ENCODE measurements at regions not wholly inside any gene's neighbourhood (a gene's known extent, or its start where the extent isn't known, plus 50 kb on each side); places are given as distances from the start of the nearest gene placed in this dataset.

DNA sequence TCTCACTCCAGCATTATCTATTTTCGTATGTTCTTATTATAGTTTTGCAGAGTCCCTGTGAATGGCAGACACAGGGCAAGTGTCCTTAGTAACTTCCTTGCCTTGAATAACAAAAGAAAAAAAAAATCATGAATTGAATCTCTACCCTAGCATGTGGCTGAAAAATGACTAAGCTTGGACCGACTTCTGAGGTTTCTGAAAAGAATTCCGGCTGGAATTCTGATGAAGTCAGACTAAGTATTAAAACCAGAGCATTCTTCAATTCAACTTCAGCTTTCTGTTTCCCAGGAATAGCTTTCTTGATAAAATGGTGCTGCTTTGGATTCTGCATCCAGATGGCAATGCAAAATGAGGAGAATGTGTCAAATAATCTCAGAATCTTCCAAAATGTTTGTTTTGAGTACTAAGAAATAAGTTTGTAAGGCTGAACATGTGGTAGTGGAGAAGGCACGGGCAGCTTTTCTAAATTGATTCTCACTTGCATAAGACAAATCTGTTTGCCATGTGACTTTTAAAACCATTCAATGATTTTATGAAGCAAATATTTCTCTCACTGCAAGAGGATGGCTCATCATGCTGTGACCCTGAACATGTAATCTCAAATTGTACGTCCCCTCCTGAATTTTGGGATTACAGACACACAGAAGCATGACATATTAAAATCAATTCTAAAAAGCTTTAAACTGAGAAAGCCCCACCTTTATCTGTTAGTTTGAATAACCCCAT, 1462.8 kb upstream of the LRRTM1 start:
- no peak for DNase-seq (ENCODE audit: low read depth in 1 of 2, low spot score in 2 of 2)
- Histone ChIP-seq H3K9me3 (replicated peaks) (no peaks in the 10 kb centered on the region), H3K4me3 (no peak overlapping the region), H3K27me3 (replicated peaks) (no peaks in the 10 kb centered on the region), H3K36me3 (no peaks in the 10 kb centered on the region), H3K27ac (no peak overlapping the region), H3K4me1 (replicated peaks) (no peaks in the 10 kb centered on the region)

DNA sequence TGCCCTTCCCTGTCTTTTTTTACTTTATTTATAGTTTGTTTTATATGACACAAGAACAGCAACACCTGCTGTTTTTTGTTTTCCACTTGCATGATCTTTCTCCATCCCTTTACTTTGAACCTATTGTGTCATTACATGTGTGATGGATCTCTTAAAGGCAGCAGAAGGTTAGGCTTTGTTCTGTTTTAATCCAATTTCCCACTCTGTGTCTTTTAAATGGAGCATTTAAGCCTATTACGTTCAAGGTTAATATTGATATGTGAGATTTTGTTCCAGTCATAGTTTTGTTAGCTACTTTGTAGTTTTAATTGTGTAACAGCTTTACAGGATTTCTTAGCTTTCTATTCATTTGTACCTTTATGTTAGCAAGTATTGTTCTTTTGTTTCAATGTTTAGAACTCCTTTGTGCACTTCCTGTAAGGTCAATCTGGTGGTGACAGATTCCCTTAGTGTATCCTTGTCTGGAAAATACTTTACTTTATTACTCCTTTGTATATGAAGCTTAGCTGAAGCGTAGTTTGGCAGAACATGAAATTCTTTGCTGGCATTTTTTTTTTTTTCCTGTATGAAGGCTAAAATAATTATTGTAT, 1443.0 kb upstream of the LRRTM1 start:
- H3K27me3 ChIP-seq (replicated peaks) = no peaks in the 10 kb centered on the region
- H3K9me3 ChIP-seq (replicated peaks) = no peaks in the 10 kb centered on the region; the same call in 1 of the 2 replicates
- H3K4me1 ChIP-seq (replicated peaks) = no peaks in the 10 kb centered on the region
- no peak overlapping the region for H3K27ac ChIP-seq
- no peaks in the 10 kb centered on the region for H3K36me3 ChIP-seq
- H3K4me3 ChIP-seq = no peak overlapping the region
- DNase-seq (ENCODE audit: low read depth in 1 of 2, low spot score in 2 of 2) = no peak

DNA sequence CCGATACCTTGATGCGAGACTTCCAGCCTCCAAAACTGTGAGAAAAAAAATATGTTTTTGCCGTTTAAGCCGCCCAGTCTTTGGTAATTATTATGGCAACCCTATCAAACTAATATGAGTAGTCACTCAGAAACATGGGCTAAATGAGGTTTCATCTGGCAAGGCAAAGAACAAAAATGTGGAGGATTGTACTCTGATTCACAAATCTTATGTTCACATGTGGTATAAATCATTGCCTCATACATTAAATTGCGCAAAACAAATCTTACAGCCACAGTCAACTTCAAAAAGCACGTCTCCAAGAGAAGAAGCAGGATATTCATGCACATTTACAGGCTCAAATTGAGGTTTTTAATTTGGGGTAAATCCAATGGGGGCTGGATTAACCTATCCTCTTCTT, 1435.4 kb upstream of the LRRTM1 start:
- no peak for DNase-seq (ENCODE audit: low read depth in 1 of 2, low spot score in 2 of 2)
- H3K9me3 ChIP-seq (replicated peaks) = no peaks in the 10 kb centered on the region

GRCh38 chr2:81734981-81735380, 1430.4 kb upstream of the LRRTM1 start:
- DNase-seq (ENCODE audit: low read depth in 1 of 2, low spot score in 2 of 2) = no peak
- no peaks in the 10 kb centered on the region for H3K4me1 ChIP-seq (replicated peaks)
- H3K36me3 ChIP-seq = no peaks in the 10 kb centered on the region
- no peak overlapping the region for H3K27ac ChIP-seq
- no peaks in the 10 kb centered on the region for H3K27me3 ChIP-seq (replicated peaks)
- H3K4me3 ChIP-seq = no peak overlapping the region
- H3K9me3 ChIP-seq (replicated peaks) = peaks cover 11% of the 10 kb centered on the region; the same call in 1 of the 2 replicates

More for the DNA sequence above, 1435.4 kb upstream of the LRRTM1 start:
- H3K4me1 ChIP-seq (replicated peaks) = no peaks in the 10 kb centered on the region
- H3K27ac ChIP-seq = no peak overlapping the region
- no peak overlapping the region for H3K4me3 ChIP-seq
- H3K27me3 ChIP-seq (replicated peaks) = no peaks in the 10 kb centered on the region
- H3K36me3 ChIP-seq = no peaks in the 10 kb centered on the region

GRCh38 chr2:81714817-81715216, 1410.3 kb upstream of the LRRTM1 start:
- no peak for DNase-seq (ENCODE audit: low read depth in 1 of 2, low spot score in 2 of 2)
- peaks cover 3% of the 10 kb centered on the region; the same call in 1 of the 2 replicates for H3K9me3 ChIP-seq (replicated peaks)
- no peaks in the 10 kb centered on the region for H3K36me3 ChIP-seq
- no peaks in the 10 kb centered on the region for H3K4me1 ChIP-seq (replicated peaks)
- H3K27ac ChIP-seq = no peak overlapping the region
- H3K4me3 ChIP-seq = no peak overlapping the region
- no peaks in the 10 kb centered on the region for H3K27me3 ChIP-seq (replicated peaks)

GRCh38 chr2:81706856-81707255, 1402.3 kb upstream of the LRRTM1 start:
- Histone ChIP-seq H3K4me3 (no peak overlapping the region), H3K36me3 (no peaks in the 10 kb centered on the region), H3K4me1 (replicated peaks) (no peaks in the 10 kb centered on the region), H3K9me3 (replicated peaks) (peaks cover 2% of the 10 kb centered on the region; the same call in 1 of the 2 replicates), H3K27ac (no peak overlapping the region), H3K27me3 (replicated peaks) (no peaks in the 10 kb centered on the region)
- DNase-seq (ENCODE audit: low read depth in 1 of 2, low spot score in 2 of 2) = no peak

GRCh38 chr2:81703831-81704230, 1399.3 kb upstream of the LRRTM1 start:
- H3K4me1 ChIP-seq (replicated peaks) = no peaks in the 10 kb centered on the region
- no peak for DNase-seq (ENCODE audit: low read depth in 1 of 2, low spot score in 2 of 2)
- no peaks in the 10 kb centered on the region for H3K27me3 ChIP-seq (replicated peaks)
- H3K27ac ChIP-seq = no peak overlapping the region
- H3K36me3 ChIP-seq = no peaks in the 10 kb centered on the region
- peaks cover 2% of the 10 kb centered on the region for H3K9me3 ChIP-seq (replicated peaks)
- H3K4me3 ChIP-seq = no peak overlapping the region

GRCh38 chr2:81692566-81692965, 1388.0 kb upstream of the LRRTM1 start:
- DNase-seq (ENCODE audit: low read depth in 1 of 2, low spot score in 2 of 2) = no peak
- peaks cover 14% of the 10 kb centered on the region for H3K9me3 ChIP-seq (replicated peaks)
- no peaks in the 10 kb centered on the region for H3K36me3 ChIP-seq
- no peaks in the 10 kb centered on the region for H3K4me1 ChIP-seq (replicated peaks)
- H3K27ac ChIP-seq = no peak overlapping the region
- no peaks in the 10 kb centered on the region for H3K27me3 ChIP-seq (replicated peaks)
- no peak overlapping the region for H3K4me3 ChIP-seq

- Histone ChIP-seq H3K27me3 (replicated peaks) (no peaks in the 10 kb centered on the region), H3K4me3 (no peak overlapping the region), H3K27ac (no peak overlapping the region), H3K36me3 (no peaks in the 10 kb centered on the region), H3K9me3 (replicated peaks) (0 out of 2 replicates have a peak, but pooled peaks cover 3% of the 10 kb centered on the region), H3K4me1 (replicated peaks) (no peaks in the 10 kb centered on the region)
- no peak for DNase-seq (ENCODE audit: low read depth in 1 of 2, low spot score in 2 of 2)
Observed at GRCh38 chr2:81675641-81676040, 1371.1 kb upstream of the LRRTM1 start.

GRCh38 chr2:81672923-81673322, 1368.4 kb upstream of the LRRTM1 start:
- Histone ChIP-seq H3K36me3 (no peaks in the 10 kb centered on the region), H3K27ac (no peak overlapping the region), H3K27me3 (replicated peaks) (no peaks in the 10 kb centered on the region), H3K4me3 (no peak overlapping the region), H3K9me3 (replicated peaks) (0 out of 2 replicates have a peak, but pooled peaks cover 3% of the 10 kb centered on the region), H3K4me1 (replicated peaks) (no peaks in the 10 kb centered on the region)
- no peak for DNase-seq (ENCODE audit: low read depth in 1 of 2, low spot score in 2 of 2)

DNA sequence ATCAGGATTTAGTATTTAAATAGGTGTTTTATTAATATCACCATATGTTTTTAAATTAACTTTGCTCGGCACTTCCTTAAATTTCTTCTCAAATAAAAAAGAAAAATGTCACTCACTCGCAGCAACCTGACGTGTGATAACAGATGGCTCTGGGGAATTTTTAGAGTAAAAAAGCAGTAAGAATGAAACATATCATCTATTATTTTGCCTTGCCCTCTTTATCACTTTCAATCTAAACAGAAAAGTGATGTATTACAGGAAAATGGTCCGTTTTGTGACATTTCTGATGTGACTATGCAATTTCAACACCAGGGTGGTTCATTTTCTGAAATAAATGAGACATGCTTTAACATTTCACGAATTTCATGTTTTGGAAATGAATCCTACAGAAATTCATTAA, 1368.0 kb upstream of the LRRTM1 start:
- no peaks in the 10 kb centered on the region for H3K27me3 ChIP-seq (replicated peaks)
- DNase-seq (ENCODE audit: low read depth in 1 of 2, low spot score in 2 of 2) = no peak
- no peaks in the 10 kb centered on the region for H3K36me3 ChIP-seq
- H3K4me1 ChIP-seq (replicated peaks) = no peaks in the 10 kb centered on the region
- H3K27ac ChIP-seq = no peak overlapping the region
- peaks cover 3% of the 10 kb centered on the region; the same call in 1 of the 2 replicates for H3K9me3 ChIP-seq (replicated peaks)
- H3K4me3 ChIP-seq = no peak overlapping the region

- Histone ChIP-seq H3K9me3 (replicated peaks) (peaks cover 3% of the 10 kb centered on the region; the same call in 1 of the 2 replicates), H3K27me3 (replicated peaks) (no peaks in the 10 kb centered on the region), H3K36me3 (no peaks in the 10 kb centered on the region), H3K4me1 (replicated peaks) (no peaks in the 10 kb centered on the region), H3K4me3 (no peak overlapping the region), H3K27ac (no peak overlapping the region)
- no peak for DNase-seq (ENCODE audit: low read depth in 1 of 2, low spot score in 2 of 2)
Observed at GRCh38 chr2:81670885-81671284, 1366.3 kb upstream of the LRRTM1 start.

DNA sequence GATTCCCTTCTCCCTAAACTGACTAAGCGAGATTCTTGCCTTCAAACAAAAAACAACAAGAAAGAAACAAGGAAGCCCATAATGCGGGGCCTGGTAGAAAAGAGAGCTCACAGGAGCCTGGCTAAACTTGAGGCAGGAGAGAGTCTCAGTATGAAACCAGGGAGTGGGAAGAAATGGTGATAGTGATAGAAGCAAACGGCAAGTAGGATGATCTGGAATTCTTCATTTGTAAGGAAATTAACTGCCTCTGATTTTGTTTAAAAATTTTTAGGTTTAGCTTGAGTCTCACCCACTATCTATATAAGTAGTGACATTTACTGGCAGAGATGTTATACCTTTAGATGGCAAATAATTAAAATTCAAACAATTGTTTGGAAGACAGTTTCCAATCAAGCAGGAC, 1356.5 kb upstream of the LRRTM1 start:
- H3K27me3 ChIP-seq (replicated peaks) = no peaks in the 10 kb centered on the region
- H3K4me1 ChIP-seq (replicated peaks) = no peaks in the 10 kb centered on the region
- no peaks in the 10 kb centered on the region for H3K36me3 ChIP-seq
- H3K4me3 ChIP-seq = no peak overlapping the region
- DNase-seq (ENCODE audit: low read depth in 1 of 2, low spot score in 2 of 2) = no peak
- H3K9me3 ChIP-seq (replicated peaks) = 0 out of 2 replicates have a peak, but pooled peaks cover 2% of the 10 kb centered on the region
- no peak overlapping the region for H3K27ac ChIP-seq

GRCh38 chr2:81658227-81658626, 1353.7 kb upstream of the LRRTM1 start:
- H3K4me1 ChIP-seq (replicated peaks) = no peaks in the 10 kb centered on the region
- DNase-seq (ENCODE audit: low read depth in 1 of 2, low spot score in 2 of 2) = no peak
- no peaks in the 10 kb centered on the region for H3K36me3 ChIP-seq
- H3K27me3 ChIP-seq (replicated peaks) = no peaks in the 10 kb centered on the region
- 0 out of 2 replicates have a peak, but pooled peaks cover 2% of the 10 kb centered on the region for H3K9me3 ChIP-seq (replicated peaks)
- H3K4me3 ChIP-seq = no peak overlapping the region
- no peak overlapping the region for H3K27ac ChIP-seq
